IMR-90 (cell line): ENCODE measurements at regions not wholly inside any gene's neighbourhood (a gene's known extent, or its start where the extent isn't known, plus 50 kb on each side); places are given as distances from the start of the nearest gene placed in this dataset.

ENCODE experiments used
- ATAC-seq: fragments of 200-7000 bp; cut with Tn5 transposase; 2 replicates; pipeline ENCODE4 v1.9.1; 2020; ENCODE audit warnings: low read depth, mild to moderate bottlenecking, moderate library complexity
- BruUV-seq: library from RNA; stranded (reverse); fragments of 400-500 nt; replicated peaks from 2 replicates; lab custom pipeline; 2021; lab: Mats Ljungman, UMichigan
- CTCF ChIA-PET: fragments of 300-600 bp; formaldehyde crosslinking; extraction: SDS; loops from one replicate; lab custom pipeline; 2021; ENCODE audit warnings: antibody characterized with exemption; lab: Yijun Ruan, JAX
- POLR2A ChIA-PET: fragments of 300-600 bp; sonication (Branson Sonifier 250); formaldehyde crosslinking; loops from one replicate; lab custom pipeline; 2022; ENCODE audit warnings: antibody characterized with exemption; ENCODE audit not compliant: unreplicated experiment; lab: Charles Lee
- DNase-seq: peaks from one replicate; pipeline ENCODE4 v3.0.0; 2013
- H2AFZ ChIP-seq: replicated peaks from 2 replicates; pipeline ENCODE3; 2013; ENCODE audit warnings: low read length, mild to moderate bottlenecking; ENCODE audit not compliant: poor library complexity
- H2AK5ac ChIP-seq: 2 replicates; pipeline ENCODE4 v1.6.1; 2013; ENCODE audit warnings: low read depth, low read length, inconsistent platforms
- H2AK9ac ChIP-seq: replicated peaks from 2 replicates; pipeline ENCODE3; 2013; ENCODE audit warnings: mild to moderate bottlenecking, low read depth, low read length, moderate library complexity; ENCODE audit not compliant: poor library complexity
- H2BK120ac ChIP-seq: 2 replicates; pipeline ENCODE4 v1.6.1; 2013; ENCODE audit warnings: low read depth, low read length, inconsistent platforms
- H2BK15ac ChIP-seq: 3 replicates; pipeline ENCODE4 v1.6.1; 2013; ENCODE audit warnings: low read depth, low read length, inconsistent platforms
- H2BK20ac ChIP-seq: 2 replicates; pipeline ENCODE4 v1.6.1; 2013; ENCODE audit warnings: low read depth, mild to moderate bottlenecking, inconsistent platforms, low read length, moderate library complexity
- H2BK5ac ChIP-seq: 2 replicates; pipeline ENCODE4 v1.6.1; 2013; ENCODE audit warnings: mild to moderate bottlenecking, low read depth, low read length, inconsistent platforms; ENCODE audit not compliant: poor library complexity, severe bottlenecking
- H3K14ac ChIP-seq: replicated peaks from 2 replicates; pipeline ENCODE4 v1.6.1; 2013; ENCODE audit warnings: low read depth, low read length, inconsistent platforms
- H3K18ac ChIP-seq: 2 replicates; pipeline ENCODE4 v1.6.1; 2013; ENCODE audit warnings: low read depth, low read length, control low read depth
- H3K23ac ChIP-seq: 2 replicates; pipeline ENCODE4 v1.6.1; 2013; ENCODE audit warnings: low read depth, low read length, inconsistent platforms
- H3K27ac ChIP-seq: 2 replicates; pipeline ENCODE4 v1.5.1; 2013; ENCODE audit warnings: mild to moderate bottlenecking, control low read depth, low read length; ENCODE audit not compliant: insufficient read depth
- H3K27me3 ChIP-seq: 2 replicates; pipeline ENCODE4 v1.6.1; 2013; ENCODE audit warnings: low read length; ENCODE audit not compliant: control insufficient read depth, insufficient read depth
- H3K36me3 ChIP-seq: 2 replicates; pipeline ENCODE4 v1.6.1; 2013; ENCODE audit warnings: low read length, mixed read lengths; ENCODE audit not compliant: control insufficient read depth, insufficient read depth
- H3K4ac ChIP-seq: 2 replicates; pipeline ENCODE4 v1.6.1; 2013; ENCODE audit warnings: low read depth, low read length, inconsistent platforms
- H3K4me1 ChIP-seq: 2 replicates; pipeline ENCODE4 v1.6.1; 2013; ENCODE audit warnings: low read length, mixed read lengths; ENCODE audit not compliant: control insufficient read depth, insufficient read depth
- H3K4me2 ChIP-seq: 2 replicates; pipeline ENCODE4 v1.6.1; 2013; ENCODE audit warnings: low read depth, mild to moderate bottlenecking, control low read depth, low read length, moderate library complexity
- H3K4me3 ChIP-seq: 2 replicates; pipeline ENCODE4 v1.5.1; 2013; ENCODE audit warnings: low read depth, mild to moderate bottlenecking, control low read depth, low read length, moderate library complexity; ENCODE audit not compliant: insufficient read depth
- H3K56ac ChIP-seq: 2 replicates; pipeline ENCODE4 v1.6.1; 2013; ENCODE audit warnings: low read length, inconsistent platforms; ENCODE audit not compliant: insufficient read depth; ENCODE audit errors: extremely low read depth
- H3K79me1 ChIP-seq, 2 experiments: 2 replicates each; pipeline ENCODE4 v1.6.1; 2013; ENCODE audit warnings: low read length in 2 of 2, inconsistent platforms in 1 of 2, low read depth in 1 of 2
- H3K9ac ChIP-seq: 2 replicates; pipeline ENCODE4 v1.6.1; 2013; ENCODE audit warnings: low read depth, low read length, control low read depth
- H3K9me1 ChIP-seq: 2 replicates; pipeline ENCODE4 v1.6.1; 2013; ENCODE audit warnings: low read length, inconsistent platforms; ENCODE audit not compliant: insufficient read depth
- H3K9me3 ChIP-seq: 2 replicates; pipeline ENCODE4 v1.6.1; 2013; ENCODE audit warnings: low read length; ENCODE audit not compliant: control insufficient read depth, insufficient read depth
- H4K20me1 ChIP-seq: 2 replicates; pipeline ENCODE4 v1.6.1; 2013; ENCODE audit warnings: low read length, inconsistent platforms; ENCODE audit not compliant: insufficient read depth
- H4K5ac ChIP-seq: 2 replicates; pipeline ENCODE4 v1.6.1; 2013; ENCODE audit warnings: mild to moderate bottlenecking, low read depth, low read length, control low read depth
- H4K8ac ChIP-seq, 2 experiments: 2 replicates each; pipeline ENCODE4 v1.6.1; 2013; ENCODE audit warnings: low read depth in 2 of 2, low read length in 2 of 2, control low read depth in 1 of 2, inconsistent platforms in 1 of 2
- H4K91ac ChIP-seq: 2 replicates; pipeline ENCODE4 v1.6.1; 2013; ENCODE audit warnings: low read depth, low read length, inconsistent platforms; ENCODE audit not compliant: insufficient read depth
- BHLHE40 ChIP-seq: fragments of 150-350 bp; IDR thresholded peaks from 2 replicates; pipeline ENCODE4 v1.6.1; 2016; ENCODE audit warnings: mild to moderate bottlenecking, low read depth, low read length
- CEBPB ChIP-seq: IDR thresholded peaks from 2 replicates; pipeline ENCODE4 v1.6.1; 2012; ENCODE audit warnings: low read depth, low read length, improper control_type of control experiment
- CHD1 ChIP-seq: IDR thresholded peaks from 2 replicates; pipeline ENCODE4 v1.6.1; 2012; ENCODE audit warnings: low read depth, low read length, improper control_type of control experiment
- FOS ChIP-seq: fragments of 150-350 bp; IDR thresholded peaks from 2 replicates; pipeline ENCODE4 v1.6.1; 2016; ENCODE audit warnings: low read depth, low read length
- MAFK ChIP-seq: IDR thresholded peaks from 2 replicates; pipeline ENCODE4 v1.6.1; 2012; ENCODE audit warnings: low read depth, low read length, improper control_type of control experiment
- MAZ ChIP-seq: IDR thresholded peaks from 2 replicates; pipeline ENCODE4 v1.6.1; 2012; ENCODE audit warnings: low read depth, mild to moderate bottlenecking, low read length, improper control_type of control experiment, moderate library complexity, borderline replicate concordance
- MXI1 ChIP-seq: IDR thresholded peaks from 2 replicates; pipeline ENCODE4 v1.6.1; 2012; ENCODE audit warnings: low read depth, mild to moderate bottlenecking, low read length, moderate library complexity, borderline replicate concordance
- NFE2L2 ChIP-seq: fragments of 150-350 bp; IDR thresholded peaks from 2 replicates; pipeline ENCODE4 v1.6.1; 2016; ENCODE audit warnings: low read depth, mild to moderate bottlenecking, low read length
- POLR2A ChIP-seq: IDR thresholded peaks from 2 replicates; pipeline ENCODE4 v1.6.1; 2012; ENCODE audit warnings: mild to moderate bottlenecking, low read depth, low read length
- RAD21 ChIP-seq: IDR thresholded peaks from 2 replicates; pipeline ENCODE4 v1.6.1; 2012; ENCODE audit warnings: low read length, improper control_type of control experiment
- RCOR1 ChIP-seq: IDR thresholded peaks from 2 replicates; pipeline ENCODE4 v1.6.1; 2012; ENCODE audit warnings: mild to moderate bottlenecking, low read length, improper control_type of control experiment; ENCODE audit not compliant: insufficient replicate concordance
- RFX5 ChIP-seq: IDR thresholded peaks from 2 replicates; pipeline ENCODE4 v1.8.0; 2012; ENCODE audit warnings: low read depth, mild to moderate bottlenecking, low read length, moderate library complexity
- SMC3 ChIP-seq: fragments of 150-350 bp; IDR thresholded peaks from 2 replicates; pipeline ENCODE4 v1.6.1; 2016; ENCODE audit warnings: low read depth, mild to moderate bottlenecking, antibody characterized with exemption, low read length, moderate library complexity
- WGBS, 2 experiments: methylation state at CpG; one replicate each; pipeline versions ENCODE4 v1.1.5 to v1.1.7; 2013; ENCODE audit warnings: missing lambda C conversion rate in 2 of 2; ENCODE audit not compliant: insufficient read length in 1 of 2; ENCODE audit errors: extremely low coverage in 2 of 2; 5-methylcytosine and 5-hydroxymethylcytosine counted together
- dilution Hi-C: fragments of 300-500 bp; cut with HindIII; formaldehyde crosslinking; loops from one replicate; pipeline ENCODE4 v1.14.3; 2018; ENCODE audit warnings: low sequenced_read_pairs; ENCODE audit not compliant: unreplicated experiment
- in situ Hi-C: fragments of 300-500 bp; cut with MboI; formaldehyde crosslinking; loops from 3 replicates; pipeline ENCODE4 v1.14.3; 2019; ENCODE audit warnings: low sequenced_read_pairs, inconsistent platforms, mixed read lengths
- intact Hi-C: fragments of 100-400 bp; cut with micrococcal nuclease; formaldehyde crosslinking; loops from 2 replicates; pipeline ENCODE4 v1.10.0; 2022
- TF ChIP-seq, protein P1 (sequence below): conservative IDR thresholded peaks from 2 replicates; pipeline ENCODE4 v1.5.1; 2012; ENCODE audit warnings: mild to moderate bottlenecking, low read depth, low read length, improper control_type of control experiment
- TF ChIP-seq, protein P2 (sequence below): fragments of 150-350 bp; IDR thresholded peaks from 2 replicates; pipeline ENCODE4 v1.6.1; 2016; ENCODE audit warnings: low read depth, mild to moderate bottlenecking, low read length, moderate library complexity, borderline replicate concordance
- TF ChIP-seq, protein P3 (sequence below): fragments of 150-350 bp; IDR thresholded peaks from 2 replicates; pipeline ENCODE4 v1.6.1; 2017; ENCODE audit warnings: mild to moderate bottlenecking, antibody characterized with exemption, low read length, low read depth

DNA sequence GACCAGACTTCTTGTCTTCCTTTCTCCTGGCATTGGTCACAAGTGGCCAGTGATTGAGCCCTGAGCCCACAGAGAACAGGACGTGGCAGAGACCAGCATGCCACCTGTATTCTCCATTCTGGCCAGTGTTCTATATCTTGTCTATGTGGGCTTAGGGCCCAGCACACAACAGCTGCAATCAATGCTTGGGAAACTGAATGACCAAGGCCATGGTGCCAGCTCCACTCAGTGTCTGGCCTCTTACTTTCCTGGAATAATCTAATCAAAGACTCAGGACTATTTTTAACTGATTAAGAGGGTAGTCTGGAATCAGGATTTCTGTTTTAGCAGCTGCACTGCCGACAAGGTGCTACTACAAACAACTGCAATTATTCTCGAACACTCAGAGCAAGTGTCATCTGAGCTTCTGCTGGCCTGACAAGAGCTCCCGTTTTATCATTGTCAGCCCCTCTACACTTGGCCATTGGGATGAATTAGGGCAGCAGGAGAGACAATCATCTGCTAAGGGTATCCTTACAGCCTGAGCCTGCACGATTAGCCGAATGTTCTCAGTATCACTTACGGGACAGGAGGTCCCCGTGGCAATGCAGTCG, 74.4 kb upstream of the GRIK3 start:
- intact Hi-C loops, result no loop called here
- ChIA-PET CTCF (no interaction called here), POLR2A (no interaction called here)

More for the DNA sequence above, 74.4 kb upstream of the GRIK3 start:
- H2AK9ac ChIP-seq, result no peak overlapping the region
- WGBS, 2 experiments, result 45% methylated on average over 6 of the region's 9 CpGs; no CpG with 5 or more reads in 1 of the 2 experiments
- no TSS peak for BruUV-seq
- TF ChIP-seq, protein P1, sequence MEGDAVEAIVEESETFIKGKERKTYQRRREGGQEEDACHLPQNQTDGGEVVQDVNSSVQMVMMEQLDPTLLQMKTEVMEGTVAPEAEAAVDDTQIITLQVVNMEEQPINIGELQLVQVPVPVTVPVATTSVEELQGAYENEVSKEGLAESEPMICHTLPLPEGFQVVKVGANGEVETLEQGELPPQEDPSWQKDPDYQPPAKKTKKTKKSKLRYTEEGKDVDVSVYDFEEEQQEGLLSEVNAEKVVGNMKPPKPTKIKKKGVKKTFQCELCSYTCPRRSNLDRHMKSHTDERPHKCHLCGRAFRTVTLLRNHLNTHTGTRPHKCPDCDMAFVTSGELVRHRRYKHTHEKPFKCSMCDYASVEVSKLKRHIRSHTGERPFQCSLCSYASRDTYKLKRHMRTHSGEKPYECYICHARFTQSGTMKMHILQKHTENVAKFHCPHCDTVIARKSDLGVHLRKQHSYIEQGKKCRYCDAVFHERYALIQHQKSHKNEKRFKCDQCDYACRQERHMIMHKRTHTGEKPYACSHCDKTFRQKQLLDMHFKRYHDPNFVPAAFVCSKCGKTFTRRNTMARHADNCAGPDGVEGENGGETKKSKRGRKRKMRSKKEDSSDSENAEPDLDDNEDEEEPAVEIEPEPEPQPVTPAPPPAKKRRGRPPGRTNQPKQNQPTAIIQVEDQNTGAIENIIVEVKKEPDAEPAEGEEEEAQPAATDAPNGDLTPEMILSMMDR, result no peak
- TF ChIP-seq, protein P2, sequence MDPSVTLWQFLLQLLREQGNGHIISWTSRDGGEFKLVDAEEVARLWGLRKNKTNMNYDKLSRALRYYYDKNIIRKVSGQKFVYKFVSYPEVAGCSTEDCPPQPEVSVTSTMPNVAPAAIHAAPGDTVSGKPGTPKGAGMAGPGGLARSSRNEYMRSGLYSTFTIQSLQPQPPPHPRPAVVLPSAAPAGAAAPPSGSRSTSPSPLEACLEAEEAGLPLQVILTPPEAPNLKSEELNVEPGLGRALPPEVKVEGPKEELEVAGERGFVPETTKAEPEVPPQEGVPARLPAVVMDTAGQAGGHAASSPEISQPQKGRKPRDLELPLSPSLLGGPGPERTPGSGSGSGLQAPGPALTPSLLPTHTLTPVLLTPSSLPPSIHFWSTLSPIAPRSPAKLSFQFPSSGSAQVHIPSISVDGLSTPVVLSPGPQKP, result no peak
- TF ChIP-seq CHD1 (no peak), RAD21 (no peak), POLR2A (no peak), MXI1 (no peak), FOS (no peak), BHLHE40 (no peak), RFX5 (no peak), MAFK (no peak), RCOR1 (no peak), CEBPB (no peak), MAZ (no peak), NFE2L2 (no peak), SMC3 (no peak)
- TF ChIP-seq, protein P3, sequence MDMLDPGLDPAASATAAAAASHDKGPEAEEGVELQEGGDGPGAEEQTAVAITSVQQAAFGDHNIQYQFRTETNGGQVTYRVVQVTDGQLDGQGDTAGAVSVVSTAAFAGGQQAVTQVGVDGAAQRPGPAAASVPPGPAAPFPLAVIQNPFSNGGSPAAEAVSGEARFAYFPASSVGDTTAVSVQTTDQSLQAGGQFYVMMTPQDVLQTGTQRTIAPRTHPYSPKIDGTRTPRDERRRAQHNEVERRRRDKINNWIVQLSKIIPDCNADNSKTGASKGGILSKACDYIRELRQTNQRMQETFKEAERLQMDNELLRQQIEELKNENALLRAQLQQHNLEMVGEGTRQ, result no peak
- dilution Hi-C loops (no loop called here), in situ Hi-C loops (no loop called here)
- H3K36me3 ChIP-seq, result no peaks in the 10 kb centered on the region
- no peaks in the 10 kb centered on the region for H3K4me1 ChIP-seq
- no peak overlapping the region for H3K18ac ChIP-seq
- no peak overlapping the region for H3K4ac ChIP-seq
- H2BK15ac ChIP-seq, result no peak overlapping the region
- no peaks in the 10 kb centered on the region for H3K9me3 ChIP-seq
- H2BK20ac ChIP-seq, result no peak overlapping the region
- DNase-seq (no peak), ATAC-seq (no peak)
- H2BK5ac ChIP-seq, result no peak overlapping the region
- no peak overlapping the region for H3K4me2 ChIP-seq
- no peak overlapping the region for H2AK5ac ChIP-seq
- H4K91ac ChIP-seq, result no peak overlapping the region
- H3K9ac ChIP-seq, result no peak overlapping the region
- H4K20me1 ChIP-seq, result no peaks in the 10 kb centered on the region
- H3K23ac ChIP-seq, result no peak overlapping the region
- H3K4me3 ChIP-seq, result no peak overlapping the region
- H4K5ac ChIP-seq, result no peak overlapping the region
- no peak overlapping the region for H3K27ac ChIP-seq
- no peaks in the 10 kb centered on the region for H3K79me1 ChIP-seq
- H3K27me3 ChIP-seq, result no peaks in the 10 kb centered on the region
- no peak overlapping the region for H2BK120ac ChIP-seq
- H2AFZ ChIP-seq, result no peak overlapping the region
- no peak overlapping the region for H3K56ac ChIP-seq
- no peaks in the 10 kb centered on the region for H3K9me1 ChIP-seq
- H3K14ac ChIP-seq, result no peak overlapping the region
- no peak overlapping the region for H4K8ac ChIP-seq
